Stimulated activated CD8-positive, alpha-beta memory T cell treated with anti-CD3 and anti-CD28 coated beads, Interleukin-15, amount 100 ng/mL, for 4 hours (primary cell): ENCODE measurements at regions not wholly inside any gene's neighbourhood (a gene's known extent, or its start where the extent isn't known, plus 50 kb on each side); places are given as distances from the start of the nearest gene placed in this dataset.

Source experiments
- DNase-seq, 2 donors: peaks; one replicate each; pipeline ENCODE4 v3.0.0-alpha.2; 2020; ENCODE audit warnings: low read depth in 2 of 2

- no peak for DNase-seq
Observed at GRCh38 chr6:102641426-102641825, 1247.9 kb downstream of the GRIK2 start.

- DNase-seq: no peak
Observed at GRCh38 chr6:102631921-102632320, 1238.4 kb downstream of the GRIK2 start.

- DNase-seq: no peak
Observed at GRCh38 chr6:102623201-102623600, 1229.7 kb downstream of the GRIK2 start.

GRCh38 chr6:102619585-102619984 lies 1226.1 kb downstream of the GRIK2 start:
- no peak for DNase-seq

GRCh38 chr6:102582569-102582968 lies 1189.1 kb downstream of the GRIK2 start:
- DNase-seq: no peak

- no peak for DNase-seq
Observed at GRCh38 chr6:102581378-102582124, 1188.0 kb downstream of the GRIK2 start.

GRCh38 chr6:102571236-102571908 lies 1177.9 kb downstream of the GRIK2 start:
- DNase-seq: no peak

GRCh38 chr6:102562713-102563112 lies 1169.2 kb downstream of the GRIK2 start:
- no peak for DNase-seq

GRCh38 chr6:102553214-102553613 lies 1159.7 kb downstream of the GRIK2 start:
- DNase-seq: no peak

- no peak for DNase-seq
Observed at GRCh38 chr6:102549221-102549874, 1155.8 kb downstream of the GRIK2 start.

GRCh38 chr6:102525336-102525735 lies 1131.8 kb downstream of the GRIK2 start:
- DNase-seq: no peak

- no peak for DNase-seq
Observed at GRCh38 chr6:102520966-102521365, 1127.5 kb downstream of the GRIK2 start.

- no peak for DNase-seq
Observed at GRCh38 chr6:102517506-102517905, 1124.0 kb downstream of the GRIK2 start.

- no peak for DNase-seq
Observed at GRCh38 chr6:102501615-102502014, 1108.1 kb downstream of the GRIK2 start.

GRCh38 chr6:102494808-102495207 lies 1101.3 kb downstream of the GRIK2 start:
- DNase-seq: no peak

GRCh38 chr6:102493485-102493884 lies 1100.0 kb downstream of the GRIK2 start:
- no peak for DNase-seq

GRCh38 chr6:102488729-102489128 lies 1095.2 kb downstream of the GRIK2 start:
- DNase-seq: no peak

- no peak for DNase-seq
Observed at GRCh38 chr6:102485480-102485879, 1092.0 kb downstream of the GRIK2 start.

GRCh38 chr6:102474041-102474807 lies 1080.7 kb downstream of the GRIK2 start:
- DNase-seq: no peak

GRCh38 chr6:102458990-102459389 lies 1065.5 kb downstream of the GRIK2 start:
- no peak for DNase-seq

- DNase-seq: no peak
Observed at GRCh38 chr6:102438171-102438570, 1044.7 kb downstream of the GRIK2 start.

GRCh38 chr6:102417368-102417998 lies 1024.0 kb downstream of the GRIK2 start:
- no peak for DNase-seq
